HG02973 (cell line): ENCODE measurements at regions not wholly inside any gene's neighbourhood (a gene's known extent, or its start where the extent isn't known, plus 50 kb on each side); places are given as distances from the start of the nearest gene placed in this dataset.
"Not testable (repeated sequence)": the region's sequence is repeated elsewhere in the genome, so short reads cannot be mapped to it uniquely, and the experiment has no call there.

Experiments
- ATAC-seq: cut with Tn5 transposase; IDR thresholded peaks from one replicate; pipeline ENCODE4 v1.9.1; 2021; ENCODE audit warnings: moderate library complexity; ENCODE audit not compliant: unreplicated experiment

- no peak for ATAC-seq
Measured at GRCh38 chr1:81183051-81183450, 617.7 kb upstream of the ADGRL2 start.

- ATAC-seq: no peak
Measured at GRCh38 chr1:81179242-81179641, 621.5 kb upstream of the ADGRL2 start.

GRCh38 chr1:81178431-81179093 is 622.2 kb upstream of the ADGRL2 start:
- not testable (repeated sequence) for ATAC-seq

- ATAC-seq: no peak
Measured at GRCh38 chr1:81174811-81175476, 625.8 kb upstream of the ADGRL2 start.

GRCh38 chr1:81174052-81174451 is 626.7 kb upstream of the ADGRL2 start:
- no peak for ATAC-seq

- no peak for ATAC-seq
Measured at GRCh38 chr1:81172483-81172882, 628.3 kb upstream of the ADGRL2 start.

GRCh38 chr1:81170721-81171120 is 630.0 kb upstream of the ADGRL2 start:
- no peak for ATAC-seq

- no peak for ATAC-seq
Measured at GRCh38 chr1:81165963-81166362, 634.8 kb upstream of the ADGRL2 start.

GRCh38 chr1:81160696-81161095 is 640.0 kb upstream of the ADGRL2 start:
- no peak for ATAC-seq

GRCh38 chr1:81158592-81158991 is 642.1 kb upstream of the ADGRL2 start:
- no peak for ATAC-seq

- ATAC-seq: no peak
Measured at GRCh38 chr1:81157686-81158085, 643.0 kb upstream of the ADGRL2 start.

- ATAC-seq: no peak
Measured at GRCh38 chr1:81156887-81157286, 643.8 kb upstream of the ADGRL2 start.

GRCh38 chr1:81155131-81155530 is 645.6 kb upstream of the ADGRL2 start:
- ATAC-seq: no peak

- no peak for ATAC-seq
Measured at GRCh38 chr1:81151206-81151605, 649.5 kb upstream of the ADGRL2 start.

- no peak for ATAC-seq
Measured at GRCh38 chr1:81149649-81150325, 650.9 kb upstream of the ADGRL2 start.

GRCh38 chr1:81144240-81144825 is 656.4 kb upstream of the ADGRL2 start:
- no peak for ATAC-seq

- ATAC-seq: no peak
Measured at GRCh38 chr1:81142099-81142826, 658.5 kb upstream of the ADGRL2 start.

- no peak for ATAC-seq
Measured at GRCh38 chr1:81135524-81135923, 665.2 kb upstream of the ADGRL2 start.

GRCh38 chr1:81129776-81130175 is 671.0 kb upstream of the ADGRL2 start:
- no peak for ATAC-seq

GRCh38 chr1:81129366-81129765 is 671.4 kb upstream of the ADGRL2 start:
- ATAC-seq: no peak

GRCh38 chr1:81128079-81128478 is 672.7 kb upstream of the ADGRL2 start:
- no peak for ATAC-seq
